A549 (cell line): ENCODE measurements at regions not wholly inside any gene's neighbourhood (a gene's known extent, or its start where the extent isn't known, plus 50 kb on each side); places are given as distances from the start of the nearest gene placed in this dataset.

ENCODE experiments used
- BHLHE40 ChIP-seq: IDR thresholded peaks from 2 replicates; pipeline ENCODE4 v1.6.1; 2012; ENCODE audit warnings: low read depth, low read length, inconsistent platforms
- CHD2 ChIP-seq: fragments of 150-350 bp; IDR thresholded peaks from 2 replicates; pipeline ENCODE4 v1.6.1; 2014; ENCODE audit warnings: low read length; ENCODE audit not compliant: partially characterized antibody
- EP300 ChIP-seq, 2 experiments: fragments of >200 bp; sonication (Bioruptor Twin); formaldehyde crosslinking; IDR thresholded peaks; 2 replicates in 1 of 2; 3 replicates in 1 of 2; pipeline ENCODE4 v1.6.1; 2016 to 2017
- JUN ChIP-seq, 2 experiments: fragments of >200 bp; sonication (Bioruptor Twin); formaldehyde crosslinking; IDR thresholded peaks; 2 replicates in 1 of 2; 3 replicates in 1 of 2; pipeline ENCODE4 v1.6.1; 2016 to 2017
- KDM5A ChIP-seq: fragments of 200-600 bp; sonication (generic); IDR thresholded peaks from 2 replicates; pipeline ENCODE4 v1.6.1; 2016; ENCODE audit warnings: antibody characterized with exemption, mild to moderate bottlenecking
- MAZ ChIP-seq: fragments of 150-350 bp; IDR thresholded peaks from 2 replicates; pipeline ENCODE4 v1.6.1; 2014; ENCODE audit warnings: antibody characterized with exemption, low read depth, low read length, borderline replicate concordance
- MYC ChIP-seq: IDR thresholded peaks from 2 replicates; pipeline ENCODE4 v1.6.1; 2012; ENCODE audit warnings: mild to moderate bottlenecking, inconsistent platforms, low read length, improper control_type of control experiment, borderline replicate concordance
- POLR2A ChIP-seq: IDR thresholded peaks from 2 replicates; pipeline ENCODE4 v1.6.1; 2012; ENCODE audit warnings: mild to moderate bottlenecking, low read length
- RCOR1 ChIP-seq: fragments of 150-350 bp; IDR thresholded peaks from 2 replicates; pipeline ENCODE4 v1.6.1; 2014; ENCODE audit warnings: antibody characterized with exemption, low read length, low read depth
- SREBF2 ChIP-seq: fragments of 450-650 bp; IDR thresholded peaks from 2 replicates; pipeline ENCODE4 v1.6.1; 2014; ENCODE audit warnings: mild to moderate bottlenecking, moderate library complexity
- TF ChIP-seq, protein P1 (sequence below): fragments of >200 bp; sonication (Bioruptor Twin); formaldehyde crosslinking; IDR thresholded peaks from 3 replicates; pipeline ENCODE4 v1.5.1; 2016

DNA sequence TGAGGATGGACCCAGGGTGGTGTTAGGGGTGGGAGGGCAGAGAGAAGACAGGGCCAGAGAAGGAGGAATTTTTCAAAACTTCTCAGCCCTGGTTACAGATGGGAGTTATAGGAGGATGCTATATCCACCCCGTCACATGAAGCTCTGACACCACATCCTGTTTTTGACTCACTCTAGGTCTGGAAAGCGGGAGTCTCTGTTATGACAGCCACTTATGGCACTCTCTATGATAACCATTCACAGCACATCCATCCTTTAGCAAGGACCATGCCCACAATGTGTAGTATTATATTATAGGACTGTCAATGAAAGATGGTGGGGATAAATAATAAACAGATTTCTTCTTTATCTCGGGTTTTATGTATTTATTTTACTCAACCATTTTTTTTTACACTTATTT, 461.2 kb downstream of the CDH2 start:
- TF ChIP-seq, protein P1, sequence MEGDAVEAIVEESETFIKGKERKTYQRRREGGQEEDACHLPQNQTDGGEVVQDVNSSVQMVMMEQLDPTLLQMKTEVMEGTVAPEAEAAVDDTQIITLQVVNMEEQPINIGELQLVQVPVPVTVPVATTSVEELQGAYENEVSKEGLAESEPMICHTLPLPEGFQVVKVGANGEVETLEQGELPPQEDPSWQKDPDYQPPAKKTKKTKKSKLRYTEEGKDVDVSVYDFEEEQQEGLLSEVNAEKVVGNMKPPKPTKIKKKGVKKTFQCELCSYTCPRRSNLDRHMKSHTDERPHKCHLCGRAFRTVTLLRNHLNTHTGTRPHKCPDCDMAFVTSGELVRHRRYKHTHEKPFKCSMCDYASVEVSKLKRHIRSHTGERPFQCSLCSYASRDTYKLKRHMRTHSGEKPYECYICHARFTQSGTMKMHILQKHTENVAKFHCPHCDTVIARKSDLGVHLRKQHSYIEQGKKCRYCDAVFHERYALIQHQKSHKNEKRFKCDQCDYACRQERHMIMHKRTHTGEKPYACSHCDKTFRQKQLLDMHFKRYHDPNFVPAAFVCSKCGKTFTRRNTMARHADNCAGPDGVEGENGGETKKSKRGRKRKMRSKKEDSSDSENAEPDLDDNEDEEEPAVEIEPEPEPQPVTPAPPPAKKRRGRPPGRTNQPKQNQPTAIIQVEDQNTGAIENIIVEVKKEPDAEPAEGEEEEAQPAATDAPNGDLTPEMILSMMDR, result no peak
- TF ChIP-seq KDM5A (no peak), RCOR1 (no peak), MYC (no peak), MAZ (no peak), EP300 (IDR thresholded peaks at IDR 0.05) (no peak), JUN (IDR thresholded peaks at IDR 0.05) (no peak), POLR2A (no peak), BHLHE40 (no peak), CHD2 (no peak), SREBF2 (no peak)
